ENCODE measurements at regions not wholly inside any gene's neighbourhood (a gene's known extent, or its start where the extent isn't known, plus 50 kb on each side); places are given as distances from the start of the nearest gene placed in this dataset.
"Not testable (repeated sequence)": the region's sequence is repeated elsewhere in the genome, so short reads cannot be mapped to it uniquely, and the experiment has no call there.

DNA sequence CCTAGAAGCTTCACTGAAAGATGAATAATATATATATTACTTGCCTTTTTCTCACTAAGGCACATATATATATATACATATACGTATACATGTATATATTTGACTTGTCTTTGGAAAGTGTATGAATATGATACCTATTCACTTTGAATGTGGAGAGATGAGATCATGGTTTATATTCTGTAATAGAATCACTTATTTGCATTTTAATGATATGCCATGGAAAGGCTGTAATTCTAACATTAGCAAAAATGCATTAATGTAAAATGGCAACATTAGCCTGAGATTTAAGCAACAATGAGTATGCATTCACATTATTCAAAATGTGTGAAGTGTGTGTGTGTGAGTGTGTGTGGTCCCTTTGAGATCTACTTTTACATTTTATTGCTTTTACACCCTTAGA is 54.5 kb upstream of the PRKD1 start:
- H3K27ac Mint-ChIP-seq: no peak overlapping the region
- H3K4me1 Mint-ChIP-seq (ENCODE audit: low read depth): no peaks in the 10 kb centered on the region
- DNase-seq: no peak
- H3K9me3 Mint-ChIP-seq: peaks cover 4% of the 10 kb centered on the region
- H3K4me3 Mint-ChIP-seq: no peak overlapping the region
- H3K36me3 Mint-ChIP-seq (ENCODE audit: low read depth): no peaks in the 10 kb centered on the region
- no peaks in the 10 kb centered on the region for H3K27me3 Mint-ChIP-seq

DNA sequence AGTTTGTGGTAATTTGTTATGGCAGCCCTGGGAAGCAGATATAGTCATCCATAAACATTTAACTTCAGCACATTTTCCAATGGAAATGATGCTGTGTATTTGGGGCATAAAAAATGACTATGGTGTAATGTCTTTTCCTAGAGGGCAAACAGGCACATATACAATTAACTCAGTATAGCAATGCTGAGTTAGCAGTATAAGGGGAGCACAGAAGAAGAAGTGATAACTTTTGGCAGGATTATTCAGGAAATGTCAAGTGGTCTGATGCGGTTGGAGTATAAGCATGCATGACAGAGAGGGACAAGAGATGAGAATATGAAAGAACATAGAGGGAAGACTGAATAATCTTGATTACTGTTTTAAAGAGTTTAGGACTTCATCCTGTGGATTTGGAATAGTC is 55.3 kb upstream of the PRKD1 start:
- H3K27ac Mint-ChIP-seq: no peak overlapping the region
- H3K9me3 Mint-ChIP-seq: peaks cover 4% of the 10 kb centered on the region
- H3K36me3 Mint-ChIP-seq (ENCODE audit: low read depth): no peaks in the 10 kb centered on the region
- no peak for DNase-seq
- no peak overlapping the region for H3K4me3 Mint-ChIP-seq
- H3K4me1 Mint-ChIP-seq (ENCODE audit: low read depth): no peaks in the 10 kb centered on the region
- no peaks in the 10 kb centered on the region for H3K27me3 Mint-ChIP-seq

DNA sequence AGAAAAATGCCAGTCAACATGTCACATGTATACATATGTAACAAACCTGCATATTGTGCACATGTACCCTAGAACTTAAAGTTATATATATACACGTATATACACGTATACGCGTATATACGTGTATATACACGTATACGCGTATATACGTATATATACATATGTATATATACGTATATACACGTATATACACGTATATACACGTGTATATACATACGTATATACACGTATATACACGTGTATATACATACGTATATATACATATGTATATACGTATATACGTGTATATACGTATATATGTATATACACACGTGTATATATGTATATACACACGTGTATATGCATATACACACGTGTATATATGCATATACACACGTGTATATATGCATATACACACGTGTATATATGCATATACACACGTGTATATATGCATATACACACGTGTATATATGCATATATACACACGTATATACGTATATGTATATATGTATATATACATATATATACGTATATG is 62.8 kb upstream of the PRKD1 start:
- not testable (repeated sequence) for H3K27ac Mint-ChIP-seq; DNase-seq; H3K4me3 Mint-ChIP-seq; H3K9me3 Mint-ChIP-seq; H3K27me3 Mint-ChIP-seq; H3K36me3 Mint-ChIP-seq (ENCODE audit: low read depth); H3K4me1 Mint-ChIP-seq (ENCODE audit: low read depth)

DNA sequence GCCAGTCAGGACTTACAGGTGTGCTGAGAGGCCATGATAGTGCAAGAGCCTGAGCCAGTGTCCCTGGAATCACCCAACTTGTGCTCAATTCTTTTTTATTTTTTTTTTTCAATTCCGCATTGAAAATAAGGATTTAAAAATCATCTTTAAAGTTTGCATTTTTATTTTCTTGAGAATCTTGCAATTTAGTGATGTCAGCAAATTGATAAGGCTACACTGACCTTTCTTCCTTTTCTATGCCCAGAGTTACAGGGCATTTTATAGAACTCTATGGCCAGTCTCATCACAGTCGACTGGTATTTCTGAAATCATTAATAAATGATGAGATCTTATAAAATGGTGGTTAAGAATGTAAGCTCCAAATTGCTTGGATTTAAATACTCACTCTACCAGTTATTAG is 63.3 kb upstream of the PRKD1 start:
- Mint-ChIP-seq H3K27ac (no peak overlapping the region), H3K36me3 (ENCODE audit: low read depth) (no peaks in the 10 kb centered on the region), H3K9me3 (peaks cover 4% of the 10 kb centered on the region), H3K4me1 (ENCODE audit: low read depth) (no peaks in the 10 kb centered on the region), H3K4me3 (no peak overlapping the region), H3K27me3 (no peaks in the 10 kb centered on the region)
- DNase-seq: no peak

- Mint-ChIP-seq H3K27me3 (no peaks in the 10 kb centered on the region), H3K4me3 (no peak overlapping the region), H3K4me1 (ENCODE audit: low read depth) (no peaks in the 10 kb centered on the region), H3K9me3 (peaks cover 2% of the 10 kb centered on the region), H3K36me3 (ENCODE audit: low read depth) (no peaks in the 10 kb centered on the region), H3K27ac (no peak overlapping the region)
- DNase-seq: no peak
Measured at GRCh38 chr14:29993143-29993542, 65.5 kb upstream of the PRKD1 start.

DNA sequence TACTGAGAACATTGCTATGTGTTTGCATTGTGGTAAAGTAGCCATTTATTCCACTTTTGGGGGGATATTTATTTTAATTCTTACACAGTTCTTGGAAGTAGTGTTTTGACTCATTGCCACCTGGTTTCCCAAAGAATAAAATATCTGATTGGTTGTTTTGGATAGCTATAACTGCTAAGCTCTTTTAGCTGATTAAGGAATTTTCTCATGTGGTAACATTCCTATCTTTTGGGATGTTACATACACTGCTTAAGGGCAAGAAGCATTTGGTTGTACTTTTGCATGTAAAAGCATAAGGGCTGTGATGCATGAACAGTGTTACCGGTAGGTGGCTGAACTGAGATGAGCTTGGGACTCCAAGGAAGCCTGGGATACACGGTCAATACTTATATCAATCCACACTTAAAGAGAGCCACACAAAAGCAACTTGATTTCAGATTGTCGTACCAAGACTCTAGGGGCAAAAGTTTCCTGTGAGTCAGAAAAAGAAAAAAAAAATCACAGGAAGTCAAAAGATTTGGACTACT is 71.4 kb upstream of the PRKD1 start:
- peaks cover 2% of the 10 kb centered on the region for H3K9me3 Mint-ChIP-seq
- H3K4me3 Mint-ChIP-seq: no peak overlapping the region
- H3K4me1 Mint-ChIP-seq (ENCODE audit: low read depth): no peaks in the 10 kb centered on the region
- no peak for DNase-seq
- H3K27ac Mint-ChIP-seq: no peak overlapping the region
- no peaks in the 10 kb centered on the region for H3K27me3 Mint-ChIP-seq
- H3K36me3 Mint-ChIP-seq (ENCODE audit: low read depth): no peaks in the 10 kb centered on the region

- Mint-ChIP-seq H3K27me3 (no peaks in the 10 kb centered on the region), H3K9me3 (peaks cover 2% of the 10 kb centered on the region), H3K4me1 (ENCODE audit: low read depth) (no peaks in the 10 kb centered on the region), H3K4me3 (no peak overlapping the region), H3K27ac (no peak overlapping the region), H3K36me3 (ENCODE audit: low read depth) (no peaks in the 10 kb centered on the region)
- DNase-seq: no peak
Measured at GRCh38 chr14:30002859-30003258, 75.2 kb upstream of the PRKD1 start.

GRCh38 chr14:30005114-30005808 is 77.6 kb upstream of the PRKD1 start:
- Mint-ChIP-seq H3K9me3 (peaks cover 6% of the 10 kb centered on the region), H3K4me1 (ENCODE audit: low read depth) (no peaks in the 10 kb centered on the region), H3K36me3 (ENCODE audit: low read depth) (no peaks in the 10 kb centered on the region), H3K27me3 (no peaks in the 10 kb centered on the region), H3K4me3 (no peak overlapping the region), H3K27ac (no peak overlapping the region)
- no peak for DNase-seq

DNA sequence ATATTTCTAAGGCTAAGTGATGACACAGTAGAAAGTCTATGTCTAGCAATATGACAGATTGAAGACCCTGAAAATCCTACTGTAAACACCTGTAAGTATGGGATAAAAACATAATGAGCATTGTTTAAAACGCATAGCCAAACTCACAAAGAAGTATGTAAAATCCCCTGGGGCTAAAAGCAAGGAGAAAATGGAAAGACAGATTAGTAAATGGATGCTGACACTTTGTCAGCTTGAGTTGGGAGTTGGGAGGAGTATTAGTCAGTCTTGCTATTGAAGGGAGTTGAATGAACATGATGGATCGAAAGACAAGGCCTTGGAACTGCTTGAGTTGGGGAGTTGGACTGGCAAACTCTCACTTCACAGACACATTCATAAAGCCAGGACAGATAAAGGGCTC is 79.0 kb upstream of the PRKD1 start:
- Mint-ChIP-seq H3K9me3 (peaks cover 6% of the 10 kb centered on the region), H3K4me3 (no peak overlapping the region), H3K27ac (no peak overlapping the region), H3K36me3 (ENCODE audit: low read depth) (no peaks in the 10 kb centered on the region), H3K27me3 (no peaks in the 10 kb centered on the region), H3K4me1 (ENCODE audit: low read depth) (no peaks in the 10 kb centered on the region)
- DNase-seq: no peak

DNA sequence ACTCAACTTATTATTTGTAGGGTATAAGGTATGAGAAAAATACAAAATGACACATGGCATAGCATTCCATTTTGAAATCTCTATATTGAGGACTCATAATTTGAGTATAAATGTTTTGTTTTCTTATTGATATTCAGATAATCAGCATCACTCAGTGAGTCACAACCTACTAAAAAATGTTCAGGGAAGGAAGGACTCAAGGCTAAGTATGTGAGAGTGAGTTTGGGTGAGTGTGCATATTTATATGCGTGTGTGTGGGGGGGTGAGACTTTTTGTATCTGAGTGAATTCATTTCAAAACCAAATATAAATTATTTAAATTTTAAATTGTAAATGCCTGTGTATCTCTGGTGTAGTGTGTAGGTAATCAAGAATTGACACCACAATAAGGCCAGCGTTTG is 87.8 kb upstream of the PRKD1 start:
- Mint-ChIP-seq H3K4me3 (no peak overlapping the region), H3K4me1 (ENCODE audit: low read depth) (no peaks in the 10 kb centered on the region), H3K27ac (no peak overlapping the region), H3K27me3 (no peaks in the 10 kb centered on the region), H3K9me3 (peaks cover 8% of the 10 kb centered on the region), H3K36me3 (ENCODE audit: low read depth) (no peaks in the 10 kb centered on the region)
- no peak for DNase-seq

DNA sequence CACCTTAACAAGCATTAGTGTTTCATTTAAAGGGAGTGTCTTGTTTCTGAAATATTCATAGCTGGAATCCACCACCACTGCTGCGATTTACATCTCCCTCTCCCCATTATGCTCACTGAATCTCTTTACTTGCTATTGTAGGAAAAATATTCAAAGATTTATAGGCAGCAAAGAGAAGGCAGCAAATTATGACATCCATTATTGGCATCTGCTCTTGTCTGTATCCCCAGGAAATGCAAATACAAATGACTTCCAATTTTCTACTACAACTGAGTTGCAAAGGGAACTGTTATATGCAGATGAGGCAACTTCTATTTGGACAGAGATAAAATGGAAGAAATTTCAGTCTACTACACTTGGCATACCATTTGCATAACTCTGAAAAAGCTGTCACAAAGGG is 88.4 kb upstream of the PRKD1 start:
- Mint-ChIP-seq H3K36me3 (ENCODE audit: low read depth) (no peaks in the 10 kb centered on the region), H3K9me3 (peaks cover 8% of the 10 kb centered on the region), H3K4me1 (ENCODE audit: low read depth) (no peaks in the 10 kb centered on the region), H3K4me3 (no peak overlapping the region), H3K27me3 (no peaks in the 10 kb centered on the region), H3K27ac (no peak overlapping the region)
- DNase-seq: no peak

DNA sequence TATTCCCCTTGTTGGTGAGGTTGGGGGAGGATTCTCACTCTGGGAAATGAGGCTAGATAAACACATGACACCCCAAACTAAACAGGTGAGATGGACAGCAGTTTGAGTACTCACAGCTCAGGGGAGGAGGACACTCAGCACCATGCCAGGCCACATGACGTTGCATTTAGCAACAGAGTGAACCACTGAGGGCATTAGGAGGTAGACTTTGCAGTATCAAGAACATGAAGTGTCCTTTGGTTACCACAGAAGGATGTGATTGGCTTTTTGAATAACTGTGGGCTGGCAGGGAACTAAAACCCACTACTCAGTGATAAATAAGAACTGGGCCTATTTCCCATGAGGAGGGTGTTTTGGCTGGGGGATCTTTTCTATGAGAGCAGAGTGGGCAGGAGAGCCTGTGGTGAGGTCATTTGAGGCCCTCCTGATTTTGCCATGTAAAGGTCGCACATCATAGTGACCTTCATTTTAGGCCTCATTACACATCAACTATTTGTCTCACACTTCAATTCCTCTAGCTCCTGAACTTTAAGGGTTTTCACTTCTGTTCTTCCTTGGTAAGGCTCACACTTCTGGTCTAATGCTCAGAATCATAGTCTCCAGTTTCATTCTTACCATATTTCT is 89.8 kb upstream of the PRKD1 start:
- peaks cover 6% of the 10 kb centered on the region for H3K9me3 Mint-ChIP-seq

GRCh38 chr14:30020271-30020670 is 92.6 kb upstream of the PRKD1 start:
- Mint-ChIP-seq H3K4me3 (no peak overlapping the region), H3K36me3 (ENCODE audit: low read depth) (no peaks in the 10 kb centered on the region), H3K9me3 (peaks cover 18% of the 10 kb centered on the region), H3K4me1 (ENCODE audit: low read depth) (no peaks in the 10 kb centered on the region), H3K27ac (no peak overlapping the region), H3K27me3 (no peaks in the 10 kb centered on the region)
- no peak for DNase-seq

More for the DNA sequence above, 89.8 kb upstream of the PRKD1 start:
- Mint-ChIP-seq H3K27me3 (no peaks in the 10 kb centered on the region), H3K27ac (no peak overlapping the region), H3K4me3 (no peak overlapping the region), H3K4me1 (ENCODE audit: low read depth) (no peaks in the 10 kb centered on the region), H3K36me3 (ENCODE audit: low read depth) (no peaks in the 10 kb centered on the region)
- DNase-seq: no peak

- H3K9me3 Mint-ChIP-seq: peaks cover 20% of the 10 kb centered on the region
- no peak overlapping the region for H3K4me3 Mint-ChIP-seq
- no peaks in the 10 kb centered on the region for H3K27me3 Mint-ChIP-seq
- H3K4me1 Mint-ChIP-seq (ENCODE audit: low read depth): no peaks in the 10 kb centered on the region
- H3K36me3 Mint-ChIP-seq (ENCODE audit: low read depth): no peaks in the 10 kb centered on the region
- no peak for DNase-seq
- no peak overlapping the region for H3K27ac Mint-ChIP-seq
Measured at GRCh38 chr14:30020687-30021086, 93.0 kb upstream of the PRKD1 start.

DNA sequence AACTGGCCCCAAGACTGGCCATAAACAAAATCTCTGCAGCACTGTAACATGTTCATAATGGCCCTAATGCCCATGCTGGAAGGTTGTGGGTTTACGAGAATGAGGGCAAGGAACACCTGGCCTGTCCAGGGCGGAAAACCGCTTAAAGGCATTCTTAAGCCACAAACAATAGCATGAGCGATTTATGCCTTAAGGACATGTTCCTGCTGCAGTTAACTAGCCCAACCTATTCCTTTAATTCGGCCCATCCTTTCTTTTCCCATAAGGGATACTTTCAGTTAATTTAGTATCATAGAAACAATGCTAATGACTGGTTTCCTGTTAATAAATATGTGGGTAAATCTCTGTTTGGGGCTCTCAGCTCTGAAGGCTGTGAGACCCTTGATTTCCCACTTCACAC is 95.7 kb upstream of the PRKD1 start:
- not testable (repeated sequence) for H3K4me1 Mint-ChIP-seq (ENCODE audit: low read depth); H3K36me3 Mint-ChIP-seq (ENCODE audit: low read depth)

More for the DNA sequence above, 95.7 kb upstream of the PRKD1 start:
- not testable (repeated sequence) for H3K4me3 Mint-ChIP-seq, DNase-seq, H3K27me3 Mint-ChIP-seq, H3K27ac Mint-ChIP-seq
- H3K9me3 Mint-ChIP-seq: peaks cover 25% of the 10 kb centered on the region

Data from activated T-cell treated with anti-CD3 and anti-CD28 coated beads, Interleukin-2, amount 50 U/mL, for 24 hours (primary cell).